Suppressor macrophage treated with lipopolysaccharide for 4 hours (primary cell): ENCODE measurements at regions not wholly inside any gene's neighbourhood (a gene's known extent, or its start where the extent isn't known, plus 50 kb on each side); places are given as distances from the start of the nearest gene placed in this dataset.

ENCODE experiments used
- DNase-seq: peaks from one replicate; pipeline ENCODE4 v3.0.0-alpha.2; 2020

DNA sequence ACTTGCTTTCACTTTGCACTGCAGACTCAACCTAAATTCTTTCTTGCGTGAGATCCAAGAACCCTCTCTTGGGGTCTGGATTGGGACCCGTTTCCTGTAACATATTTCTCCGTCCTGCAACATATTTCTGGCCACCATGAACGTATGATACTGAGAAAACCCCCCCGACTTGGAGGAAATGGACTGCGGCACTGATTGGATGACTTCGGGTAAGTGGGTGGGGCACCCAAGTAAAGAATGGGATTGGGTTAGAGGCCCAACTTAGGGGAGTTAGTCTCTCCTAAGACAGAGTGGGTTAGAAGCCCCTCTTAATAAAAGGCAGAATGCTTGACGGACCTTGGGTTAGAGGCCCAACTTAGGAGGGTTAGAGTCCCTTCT is 690.4 kb downstream of the UQCRFS1 start:
- DNase-seq, result no peak

DNA sequence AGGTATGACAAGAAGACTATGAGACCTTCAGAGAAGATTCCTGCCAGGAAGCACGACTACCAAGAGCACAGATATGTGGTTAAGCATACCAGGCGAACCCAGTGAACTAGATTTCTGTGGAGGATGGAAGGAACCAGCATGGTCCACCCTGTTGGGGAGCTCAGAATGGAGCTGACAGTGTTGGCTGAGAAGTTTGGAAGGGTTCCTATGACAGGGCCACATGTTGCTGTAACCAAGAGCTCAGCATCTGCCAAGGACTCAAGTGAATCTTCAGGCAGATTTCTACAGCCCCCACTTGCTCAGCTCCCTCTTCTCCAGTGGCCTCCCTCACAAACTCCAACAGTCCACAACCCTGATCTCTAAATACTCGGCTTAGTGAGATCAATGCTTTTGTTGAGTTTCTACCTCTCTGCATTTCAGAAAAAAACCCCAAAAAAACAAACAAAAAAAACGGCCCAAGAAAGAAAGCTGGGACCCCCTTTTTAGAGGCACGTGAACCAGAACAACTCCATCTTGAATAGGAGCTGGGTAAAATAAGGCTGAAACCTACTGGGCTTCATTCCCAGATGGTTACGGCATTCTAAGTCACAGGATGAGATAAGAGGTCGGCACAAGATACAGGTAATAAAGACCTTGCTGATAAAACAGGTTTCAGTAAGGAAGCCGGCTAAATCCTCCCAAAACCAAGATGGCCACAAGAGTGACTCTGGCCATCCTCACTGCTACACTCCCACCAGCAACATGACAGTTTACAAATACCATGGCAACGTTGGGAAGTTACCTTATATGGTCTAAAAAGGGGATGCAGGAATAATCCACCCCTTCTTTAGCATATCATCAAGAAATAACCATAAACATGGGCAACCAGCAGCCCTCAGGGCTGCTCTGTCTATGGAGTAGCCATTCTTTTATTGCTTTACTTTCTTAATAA is 691.1 kb downstream of the UQCRFS1 start:
- no peak for DNase-seq

DNA sequence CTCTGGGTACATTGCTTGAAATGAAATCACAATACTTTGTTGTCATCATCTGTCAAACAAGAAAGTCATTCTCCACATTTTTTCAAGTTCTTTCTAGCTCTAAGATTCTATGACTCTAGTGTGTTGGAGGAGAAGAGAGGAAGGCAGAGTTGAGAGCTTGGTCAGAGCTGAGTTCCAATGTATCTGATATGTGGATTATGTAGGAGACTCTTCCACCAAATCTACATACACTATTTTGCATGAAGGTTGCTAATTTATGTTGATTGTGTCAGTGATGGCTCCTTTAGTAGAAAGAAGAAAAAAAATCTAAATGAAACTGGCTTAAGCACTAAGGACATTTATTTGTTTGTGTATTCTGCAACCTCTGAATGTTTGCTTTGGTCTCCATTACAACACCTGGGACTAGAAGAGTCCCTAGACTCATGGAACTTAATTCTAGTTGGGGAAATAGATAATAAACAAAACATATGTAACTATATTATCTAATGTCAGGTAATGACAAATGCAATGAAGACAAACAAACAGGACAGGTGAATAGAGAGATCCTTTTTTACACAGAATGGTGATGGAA is 691.9 kb downstream of the UQCRFS1 start:
- DNase-seq, result no peak

DNA sequence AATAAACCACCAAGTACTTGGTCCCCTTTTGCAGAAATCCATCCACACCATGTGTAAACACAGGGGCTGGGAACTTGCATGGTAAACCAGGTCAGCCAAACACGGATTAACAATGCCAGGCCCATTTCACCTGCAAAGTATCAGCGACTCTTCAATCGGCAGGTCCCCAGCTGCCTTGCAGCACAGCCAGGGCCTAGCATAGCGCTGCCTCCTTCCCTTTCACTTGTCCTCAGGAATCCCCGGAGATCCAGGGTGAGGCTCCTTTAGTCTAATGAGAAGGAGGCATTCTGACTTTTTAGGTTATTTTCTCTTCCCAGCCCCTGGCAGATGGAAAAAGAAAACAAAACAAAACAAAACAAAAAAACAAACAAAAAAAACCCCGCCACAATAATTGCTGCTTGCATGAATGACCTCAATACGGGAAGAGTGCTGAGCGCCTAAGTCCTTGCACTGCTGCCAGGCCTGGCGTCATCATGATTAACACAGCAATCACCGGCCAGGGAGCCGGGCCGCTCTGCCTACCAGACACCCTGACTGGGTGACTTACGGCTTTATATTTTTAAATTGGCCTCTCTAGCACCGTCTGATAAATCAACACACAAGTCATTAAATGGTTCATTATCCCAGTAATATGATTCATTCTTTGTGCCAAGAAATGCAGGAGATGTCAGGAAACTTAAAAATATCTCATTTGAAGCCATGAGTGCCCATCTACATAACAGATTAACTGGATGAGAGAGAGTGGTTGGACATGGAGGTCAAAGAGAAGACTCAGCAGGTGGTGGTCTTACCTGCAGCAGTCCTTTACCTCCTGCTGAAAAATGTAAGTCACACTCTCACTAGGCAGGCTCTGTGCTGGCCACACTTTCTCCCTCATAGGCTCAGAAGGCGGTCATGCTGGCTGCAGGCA is 692.7 kb downstream of the UQCRFS1 start:
- no peak for DNase-seq

DNA sequence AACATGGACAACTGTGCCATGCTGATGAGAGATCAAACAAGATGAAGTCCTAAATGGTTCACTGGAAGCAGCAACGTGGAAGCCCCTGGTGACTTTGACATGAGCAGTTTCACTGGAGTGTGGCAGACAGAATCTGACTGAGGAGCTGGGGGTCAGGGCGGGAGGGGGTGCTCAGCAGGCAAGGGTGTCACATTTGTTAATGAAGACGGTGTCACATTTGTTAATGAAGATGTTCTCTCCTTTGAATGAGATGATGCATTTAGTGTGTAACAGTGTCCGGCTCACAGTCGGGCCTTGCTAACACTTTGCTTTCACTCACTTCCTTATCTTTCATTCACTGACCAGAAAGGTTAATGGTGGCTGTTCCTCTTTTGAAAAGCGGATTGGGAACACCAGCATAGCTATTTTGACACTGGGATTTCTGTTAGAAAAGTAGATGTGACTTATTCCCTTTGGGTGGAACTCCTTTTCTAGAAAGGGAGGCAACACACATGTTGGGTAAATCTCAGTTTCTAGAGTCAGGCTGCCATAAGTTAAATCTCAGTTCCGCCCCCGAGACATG is 693.7 kb downstream of the UQCRFS1 start:
- no peak for DNase-seq

DNA sequence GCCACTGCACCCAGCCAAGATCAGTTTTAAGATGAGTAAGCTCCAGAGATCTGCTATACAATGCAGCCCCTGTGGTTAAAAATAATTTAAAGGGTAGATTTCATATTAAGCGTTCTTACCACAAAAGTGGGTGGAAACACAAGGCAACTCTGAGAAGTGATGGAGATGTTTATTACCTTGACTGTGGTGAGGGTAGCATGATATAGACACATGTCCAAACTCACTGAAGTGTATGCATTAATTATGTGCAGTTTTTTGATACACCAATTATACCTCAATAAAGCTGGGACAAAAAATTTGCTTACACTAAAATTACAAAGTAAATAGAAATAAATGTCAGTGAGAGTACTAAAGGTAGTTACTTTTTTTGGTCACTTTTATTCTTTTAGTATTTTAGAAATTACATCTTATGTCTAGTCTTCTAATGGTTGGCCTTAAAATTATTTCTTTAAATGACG is 696.5 kb downstream of the UQCRFS1 start:
- DNase-seq, result no peak

DNA sequence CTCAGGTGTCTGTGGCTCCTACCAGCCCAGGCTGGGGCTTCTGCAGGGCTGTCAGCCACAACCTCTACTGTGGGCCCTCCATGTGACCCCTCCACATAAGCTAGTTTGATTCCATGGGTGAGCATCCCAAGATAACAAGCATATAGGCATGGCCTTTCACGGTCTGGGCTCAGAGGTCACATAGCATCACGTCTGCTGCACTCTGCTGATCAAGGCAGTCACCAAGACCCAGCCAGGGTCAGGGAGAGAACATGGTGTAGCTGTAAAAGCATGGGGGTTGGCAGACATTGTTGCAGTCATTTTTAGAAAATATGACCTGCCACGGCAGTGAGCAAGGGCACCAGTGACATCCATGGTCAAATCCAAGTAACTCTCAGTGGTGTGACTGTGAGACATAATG is 698.8 kb downstream of the UQCRFS1 start:
- no peak for DNase-seq

DNA sequence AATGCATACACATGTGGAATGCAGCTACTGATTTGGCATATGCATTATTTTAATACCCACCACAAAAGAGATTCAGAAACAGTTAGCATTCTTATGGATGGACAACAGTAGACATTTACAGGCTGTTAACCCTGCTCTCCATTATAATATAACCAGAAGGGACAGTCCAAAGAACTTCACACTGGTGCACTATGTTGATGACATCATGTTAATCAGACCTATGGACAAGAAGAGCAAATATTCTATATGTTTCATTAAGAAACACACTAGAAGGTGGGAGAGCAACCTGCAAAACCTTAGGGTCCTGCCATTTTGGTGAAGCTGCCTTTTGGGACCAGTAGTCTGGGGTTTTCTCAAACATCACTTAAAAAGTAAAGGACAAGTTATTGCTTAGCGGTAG is 701.3 kb downstream of the UQCRFS1 start:
- DNase-seq, result no peak

DNA sequence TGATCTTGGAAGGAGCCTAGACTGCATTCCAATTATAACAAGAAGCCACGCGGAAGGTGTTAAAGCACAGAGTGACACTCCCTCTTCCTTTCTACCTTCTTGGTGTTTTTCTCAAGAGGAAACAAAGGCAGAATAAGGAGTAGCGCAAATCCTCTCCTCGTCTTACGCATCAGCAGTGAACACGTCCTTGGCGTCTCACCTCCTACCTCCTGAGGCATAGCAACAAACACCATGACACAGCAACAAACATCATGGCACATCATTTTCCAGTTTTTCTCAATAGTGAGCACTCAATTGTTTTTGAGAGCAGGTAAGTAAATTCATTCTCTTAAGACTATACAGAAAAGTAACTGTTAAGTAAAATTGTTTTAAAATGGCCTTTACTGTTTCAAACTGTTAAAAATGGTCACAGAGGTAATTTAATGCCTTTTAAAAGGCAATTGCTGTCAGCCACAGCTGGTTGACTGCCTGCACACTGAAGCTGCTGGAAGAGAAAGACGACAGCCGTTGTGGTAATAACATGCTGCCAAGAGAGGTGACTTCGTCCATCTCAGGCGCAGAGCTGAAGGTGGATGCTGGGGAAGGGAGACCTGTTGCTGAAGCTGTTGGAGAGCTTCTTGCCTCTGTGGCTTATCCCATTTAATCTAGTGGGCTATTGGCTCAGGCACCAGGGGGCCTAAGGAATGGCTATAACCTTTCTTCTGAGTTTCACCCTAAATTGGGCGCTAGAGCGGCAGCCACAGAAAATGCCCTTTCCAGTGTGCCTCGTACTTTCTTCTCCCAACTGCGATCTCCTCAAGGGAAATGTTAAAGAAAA is 703.7 kb downstream of the UQCRFS1 start:
- no peak for DNase-seq

DNA sequence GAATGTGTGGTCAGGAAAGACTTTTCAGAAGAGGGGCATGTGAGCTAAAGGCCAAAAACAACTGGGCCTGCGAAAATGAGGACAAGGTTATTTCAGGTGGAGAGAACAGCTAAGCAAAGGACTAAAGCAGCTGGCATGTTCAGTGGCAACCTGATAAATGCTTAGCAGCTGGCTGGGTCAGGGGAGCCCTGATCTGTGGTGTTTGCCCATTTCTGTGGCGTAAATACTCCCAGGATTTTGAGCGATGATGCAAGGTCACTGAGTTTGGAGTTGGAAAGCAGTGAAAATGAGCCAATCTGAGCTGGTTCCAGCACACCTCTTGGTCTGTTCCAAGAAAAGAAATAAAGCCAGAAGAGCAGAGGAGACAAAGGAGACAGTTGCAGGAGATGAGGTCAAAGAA is 704.3 kb downstream of the UQCRFS1 start:
- DNase-seq, result no peak

DNA sequence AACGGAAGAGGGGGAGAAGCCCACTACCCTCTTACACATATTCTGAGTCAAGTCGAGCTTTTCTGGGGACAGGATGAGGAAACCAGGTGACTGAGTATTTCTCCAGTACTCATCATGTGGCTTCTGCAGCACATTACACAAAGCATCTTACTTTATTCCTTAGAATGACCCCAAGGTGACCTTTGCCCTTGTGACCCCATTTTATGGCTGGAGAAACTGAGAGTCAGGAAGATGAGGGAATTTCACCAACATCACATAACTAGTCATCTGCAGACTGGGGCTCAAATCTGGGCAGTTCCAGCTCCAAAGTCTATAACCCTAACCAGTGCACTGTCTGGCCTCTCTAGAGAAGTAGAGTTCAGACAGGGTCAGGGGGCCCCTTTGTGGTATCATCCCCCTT is 707.0 kb downstream of the UQCRFS1 start:
- no peak for DNase-seq

DNA sequence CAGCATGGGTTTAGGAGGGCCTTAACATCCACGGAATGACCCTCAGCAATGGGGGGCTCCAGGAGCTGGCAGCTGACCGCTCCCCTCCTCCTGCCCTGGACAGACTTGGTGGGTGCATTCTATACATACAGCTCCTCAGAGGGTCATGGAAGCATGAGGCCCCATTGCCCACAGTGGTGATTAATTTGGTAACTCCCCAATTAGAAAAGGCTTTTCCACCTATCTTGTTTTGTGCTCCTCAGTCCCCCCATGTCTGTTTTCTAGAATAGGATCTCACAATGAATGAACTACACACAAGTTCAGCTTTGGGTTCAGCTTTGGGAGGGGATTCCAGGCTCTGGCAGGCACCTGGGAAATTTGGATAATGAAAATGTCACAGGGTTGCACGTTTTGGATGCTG is 707.8 kb downstream of the UQCRFS1 start:
- DNase-seq, result no peak

DNA sequence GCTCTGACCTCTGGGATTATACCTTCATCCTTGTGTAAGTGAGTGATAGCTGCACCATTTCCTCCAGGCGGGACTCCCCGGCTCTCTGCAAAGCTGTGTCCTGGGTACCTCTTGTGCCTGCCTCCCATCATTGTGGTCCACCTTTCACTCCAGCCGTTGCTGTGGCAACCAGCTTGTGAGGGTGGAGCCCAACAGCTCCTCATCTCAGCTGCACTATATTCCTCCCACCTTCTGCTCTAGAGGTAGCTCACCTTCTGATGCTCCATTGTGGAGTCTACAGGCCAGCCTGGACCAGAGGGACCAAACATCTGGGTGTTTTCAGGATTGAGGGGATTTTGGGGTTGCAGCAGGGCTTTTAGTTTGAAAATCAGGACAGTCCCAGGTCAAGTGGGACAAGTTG is 708.2 kb downstream of the UQCRFS1 start:
- DNase-seq, result no peak

DNA sequence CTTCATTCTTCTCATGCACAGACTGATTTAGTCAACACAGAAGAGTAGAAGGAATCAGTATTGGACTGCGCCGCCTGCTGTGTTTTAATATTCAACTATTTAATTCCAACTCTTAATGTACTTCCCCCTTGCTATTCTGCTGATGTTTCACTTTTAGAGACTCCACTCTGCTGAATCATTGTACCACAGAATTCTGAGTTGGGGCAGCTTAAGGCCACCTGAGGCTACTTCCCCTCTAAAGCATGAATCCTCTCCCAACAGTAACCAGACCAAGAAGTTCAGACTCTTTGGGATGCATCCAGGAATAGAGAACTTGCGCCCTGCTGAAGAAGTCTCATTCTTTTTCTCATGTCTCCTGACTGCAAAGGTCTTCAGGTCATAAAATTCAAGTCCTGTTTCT is 708.8 kb downstream of the UQCRFS1 start:
- DNase-seq, result peak; percentile 39

DNA sequence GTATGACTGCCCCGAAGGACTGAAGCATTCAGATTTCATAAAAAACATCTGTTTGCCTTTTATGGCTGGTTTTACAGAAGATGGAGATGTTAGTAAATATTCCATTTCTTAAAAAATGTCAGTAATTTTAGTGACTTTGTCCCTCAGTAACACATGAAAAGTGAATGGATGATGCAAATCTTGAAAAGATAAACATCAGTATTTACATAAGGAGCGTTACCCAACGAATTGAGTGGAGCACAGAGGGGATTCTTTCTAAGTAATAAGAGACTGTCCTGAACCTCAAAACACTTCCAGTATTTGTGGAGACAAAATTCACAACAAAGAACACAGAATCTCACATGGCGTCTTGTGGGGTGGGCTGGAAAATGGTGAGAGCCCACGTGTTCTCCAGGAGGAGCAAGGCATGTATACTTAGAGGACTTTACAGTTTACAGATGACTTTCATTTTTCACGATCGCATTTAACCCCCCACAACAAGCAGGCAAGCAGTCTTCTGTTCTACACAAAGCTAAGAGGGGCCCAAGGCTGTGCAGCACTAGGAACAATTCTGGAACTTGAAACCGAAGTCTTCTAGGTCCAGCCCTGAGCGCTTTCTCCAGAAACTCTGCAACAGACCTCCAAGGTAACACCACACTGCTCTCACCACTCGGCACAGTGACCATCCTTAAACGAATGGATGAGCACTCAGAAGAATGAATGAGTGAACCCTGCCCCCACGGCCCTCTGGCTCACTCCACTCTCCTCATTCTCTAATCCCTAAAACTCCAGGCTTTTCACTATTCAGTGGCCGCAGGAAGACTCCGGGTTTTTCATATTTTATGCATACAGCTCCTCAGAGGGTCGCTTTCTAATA is 709.8 kb downstream of the UQCRFS1 start:
- no peak for DNase-seq

DNA sequence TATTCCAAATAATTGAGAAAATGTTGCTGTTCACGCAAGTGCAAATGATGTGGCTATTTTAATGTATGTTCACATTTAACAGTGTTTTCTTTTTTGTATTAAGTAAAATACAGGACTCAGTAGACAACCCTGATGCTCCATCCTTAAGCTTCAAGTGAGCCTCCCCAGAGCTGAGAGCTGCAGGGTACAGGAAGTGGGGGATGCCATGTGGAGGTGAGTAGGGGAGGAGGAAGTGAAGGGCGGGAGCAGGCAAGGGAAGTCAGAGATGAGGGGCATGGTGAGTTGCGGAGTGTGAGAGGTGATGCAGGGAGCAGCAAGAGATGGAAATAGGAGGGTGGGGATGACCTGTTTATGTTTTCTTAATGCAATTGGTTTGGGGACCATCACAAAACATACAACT is 711.0 kb downstream of the UQCRFS1 start:
- no peak for DNase-seq

DNA sequence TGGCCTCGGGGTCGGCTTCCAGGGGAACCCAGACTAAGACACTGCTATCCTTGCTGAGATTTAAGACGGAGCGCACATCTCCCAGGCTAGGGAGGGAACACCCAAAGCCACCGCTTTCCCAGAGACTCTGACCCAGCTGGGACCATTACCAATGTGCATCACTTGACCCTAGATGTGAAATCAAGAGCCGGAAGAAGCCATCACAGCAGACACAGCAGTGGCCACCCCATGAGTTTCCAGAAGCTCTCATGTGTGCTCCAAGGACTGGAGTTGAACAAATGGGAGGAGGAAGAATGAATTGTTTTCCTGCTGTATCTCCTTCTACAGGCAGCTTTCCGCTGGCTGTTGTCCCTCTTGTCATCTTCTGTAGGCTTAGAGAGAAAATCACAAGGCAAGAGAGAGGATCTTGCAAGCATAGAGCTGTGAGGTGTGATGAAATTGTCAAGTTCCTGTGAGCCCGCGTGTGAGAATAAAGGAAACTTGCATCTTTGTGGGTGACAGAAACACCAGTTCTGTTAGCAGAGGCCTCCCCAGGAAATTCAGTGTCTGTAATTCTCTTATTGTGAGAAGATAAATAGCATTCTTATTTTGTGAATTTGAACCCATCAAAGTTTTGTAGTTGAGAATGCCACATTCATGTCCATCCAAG is 711.8 kb downstream of the UQCRFS1 start:
- DNase-seq, result peak; percentile 41

DNA sequence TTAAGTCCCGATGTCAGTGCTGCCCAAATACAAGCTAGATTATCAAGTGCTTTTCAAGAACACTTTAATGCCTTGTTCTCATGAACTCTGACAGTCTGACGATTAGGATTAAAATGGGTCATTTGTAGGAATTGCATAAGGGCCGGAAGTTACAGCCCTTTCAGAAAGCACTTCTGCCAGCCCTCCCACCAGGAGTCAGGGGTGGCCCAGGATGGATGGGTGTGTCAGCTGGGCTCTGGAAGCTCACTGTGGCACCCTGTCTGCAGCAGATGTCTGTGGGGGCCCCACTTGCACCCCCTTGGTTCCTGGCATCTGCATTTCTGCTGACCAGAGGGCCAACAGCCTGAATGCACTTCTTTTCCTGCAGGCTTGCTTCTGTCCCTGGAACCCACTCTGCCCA is 712.7 kb downstream of the UQCRFS1 start:
- DNase-seq, result peak; percentile 16

DNA sequence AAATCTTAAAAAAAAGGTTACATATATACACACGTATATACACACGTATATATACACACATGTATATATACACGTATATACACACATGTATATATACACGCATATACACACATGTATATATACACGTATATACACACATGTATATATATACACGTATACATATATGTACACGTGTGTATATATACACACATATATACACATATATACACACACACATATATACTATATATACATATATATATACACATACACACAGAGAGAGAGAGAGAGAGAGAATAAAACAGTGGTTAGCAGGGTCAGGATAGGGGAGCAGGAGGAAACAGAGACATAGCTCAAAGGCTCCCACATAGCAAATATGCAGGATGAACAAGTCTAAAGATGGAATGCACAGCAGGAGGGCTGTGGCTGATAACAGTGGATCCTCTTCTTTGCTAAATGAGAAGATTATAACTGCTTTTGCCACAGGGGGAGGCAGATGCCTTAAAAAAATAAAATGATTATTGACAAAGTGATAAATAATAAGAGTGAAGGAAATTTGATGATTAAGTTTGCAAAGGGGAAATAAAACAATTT is 714.5 kb downstream of the UQCRFS1 start:
- no peak for DNase-seq

DNA sequence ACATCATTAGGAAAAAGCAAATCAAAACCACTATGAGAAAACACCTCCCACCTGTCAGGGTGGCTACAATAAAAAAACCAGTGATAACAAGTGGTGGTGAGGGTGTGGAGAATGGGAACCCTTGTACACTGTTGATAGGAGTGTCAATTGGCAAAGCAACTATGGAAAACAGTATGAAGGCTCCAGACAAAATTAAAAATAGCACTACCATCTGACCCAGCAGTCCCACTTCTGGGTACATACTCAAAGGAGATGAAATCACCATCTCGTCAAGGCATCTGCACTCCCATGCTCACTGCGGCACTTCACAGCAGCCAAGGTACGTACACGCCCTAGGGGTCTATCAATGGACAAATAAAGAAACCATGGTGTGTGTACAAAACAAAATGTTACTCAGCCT is 715.1 kb downstream of the UQCRFS1 start:
- DNase-seq, result no peak
